Neural progenitor cell (in vitro differentiated cells): ENCODE measurements at regions not wholly inside any gene's neighbourhood (a gene's known extent, or its start where the extent isn't known, plus 50 kb on each side); places are given as distances from the start of the nearest gene placed in this dataset.

Source experiments
- CTCF ChIP-seq: fragments of 200-600 bp; sonication (generic); IDR thresholded peaks from 2 replicates; pipeline ENCODE4 v1.5.1; 2017; ENCODE audit warnings: antibody characterized with exemption, mild to moderate bottlenecking
- EZH2phosphoT487 ChIP-seq: fragments of 200-600 bp; sonication (generic); IDR thresholded peaks from 2 replicates; pipeline ENCODE4 v1.6.1; 2017; ENCODE audit warnings: antibody characterized with exemption

GRCh38 chr11:70002433-70002832 lies 75.7 kb upstream of the ANO1 start:
- TF ChIP-seq CTCF (no peak), EZH2phosphoT487 (no peak)
